ENCODE measurements at regions not wholly inside any gene's neighbourhood (a gene's known extent, or its start where the extent isn't known, plus 50 kb on each side); places are given as distances from the start of the nearest gene placed in this dataset.

GRCh38 chr13:104855581-104855980 lies 1679.9 kb downstream of the EFNB2 start:
- TF ChIP-seq EZH2 (IDR thresholded peaks at IDR 0.05; ENCODE audit: insufficient read depth, poor library complexity, severe bottlenecking) = no peak
- no peak for TF ChIP-seq EZH2phosphoT487 (IDR thresholded peaks at IDR 0.05; ENCODE audit: insufficient read depth, low read depth)
